BLaER1 treated with 17β-estradiol and CSF1 and Interleukin-3, amounts not matched to agents 10 nM and 100 nM (cell line): ENCODE measurements at regions not wholly inside any gene's neighbourhood (a gene's known extent, or its start where the extent isn't known, plus 50 kb on each side); places are given as distances from the start of the nearest gene placed in this dataset.
"Not testable (repeated sequence)": the region's sequence is repeated elsewhere in the genome, so short reads cannot be mapped to it uniquely, and the experiment has no call there.

Source experiments
- H3K27ac ChIP-seq, 11 experiments: shearing (Covaris generic); formaldehyde crosslinking; 2 replicates each; pipeline ENCODE4 v1.8.1; 2022
- H3K27me3 ChIP-seq, 11 experiments: shearing (Covaris generic); formaldehyde crosslinking; 2 replicates each; pipeline ENCODE4 v1.8.1; 2022
- H3K36me3 ChIP-seq, 11 experiments: shearing (Covaris generic); formaldehyde crosslinking; 2 replicates each; pipeline ENCODE4 v1.8.1; 2022
- H3K4me1 ChIP-seq, 10 experiments: shearing (Covaris generic); formaldehyde crosslinking; 2 replicates each; pipeline ENCODE4 v1.8.1; 2022
- H3K4me2 ChIP-seq, 11 experiments: shearing (Covaris generic); formaldehyde crosslinking; 2 replicates each; pipeline ENCODE4 v1.8.1; 2022
- H3K4me3 ChIP-seq, 10 experiments: shearing (Covaris generic); formaldehyde crosslinking; 2 replicates each; pipeline ENCODE4 v1.8.1; 2022
- H3K9ac ChIP-seq, 11 experiments: shearing (Covaris generic); formaldehyde crosslinking; 2 replicates each; pipeline ENCODE4 v1.8.1; 2022
- H3K9me3 ChIP-seq, 11 experiments: shearing (Covaris generic); formaldehyde crosslinking; replicated peaks in 1 of 11; 2 replicates each; pipeline ENCODE4 v1.8.1; 2022
- H4K20me1 ChIP-seq, 11 experiments: shearing (Covaris generic); formaldehyde crosslinking; 2 replicates each; pipeline ENCODE4 v1.8.1; 2022
- Cebpa-rat ChIP-seq, 11 experiments: shearing (Covaris generic); IDR thresholded peaks; 2 replicates each; pipeline ENCODE4 v1.8.1; 2022

DNA sequence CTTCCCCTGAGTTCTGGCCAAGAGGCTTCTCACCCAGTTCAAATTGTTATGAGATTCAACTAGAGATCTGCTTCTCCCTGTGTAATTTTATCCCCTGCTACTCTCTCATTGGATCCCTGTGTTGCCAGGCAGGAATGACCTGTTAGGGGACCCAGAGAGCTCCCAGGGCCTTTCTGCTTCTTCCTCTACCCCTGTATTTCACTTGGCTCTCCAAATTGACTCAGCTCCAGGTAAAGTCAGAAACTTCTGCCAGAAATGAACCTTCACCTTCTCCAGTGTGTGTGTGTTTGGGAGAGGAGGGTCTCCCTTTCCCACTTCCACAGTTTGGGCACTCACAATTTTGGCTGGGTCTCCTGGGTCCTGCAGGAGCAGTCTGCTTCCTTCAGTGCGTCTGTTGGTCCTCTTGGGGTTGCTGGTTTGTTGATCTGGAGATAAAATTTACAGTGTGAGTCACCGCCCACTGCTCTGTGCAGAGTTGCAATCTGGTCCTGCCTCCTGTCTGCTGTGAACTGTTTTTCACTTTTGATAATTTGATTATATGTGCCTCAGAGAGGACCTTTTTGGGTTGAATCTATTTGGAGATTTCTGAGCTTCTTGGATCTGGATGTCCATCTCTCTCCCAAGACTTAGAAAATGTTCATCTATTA is 112.4 kb upstream of the EDA2R start:
- Histone ChIP-seq H3K9ac (no peak overlapping the region), H4K20me1 (no peaks in the 10 kb centered on the region), H3K27me3 (peaks cover 15 to 80% (median 56%) of the 10 kb centered on the region in 11 experiments; a peak in 20 of 22 replicates), H3K4me1 (no peaks in the 10 kb centered on the region), H3K4me2 (no peak overlapping the region), H3K36me3 (no peaks in the 10 kb centered on the region), H3K27ac (no peak overlapping the region), H3K4me3 (no peak overlapping the region), H3K9me3 (peaks cover 0 to 15% (median 0%) of the 10 kb centered on the region in 11 experiments; a peak in 1 of 22 replicates)
- TF ChIP-seq Cebpa-rat (IDR thresholded peaks at IDR 0.05): no peak

DNA sequence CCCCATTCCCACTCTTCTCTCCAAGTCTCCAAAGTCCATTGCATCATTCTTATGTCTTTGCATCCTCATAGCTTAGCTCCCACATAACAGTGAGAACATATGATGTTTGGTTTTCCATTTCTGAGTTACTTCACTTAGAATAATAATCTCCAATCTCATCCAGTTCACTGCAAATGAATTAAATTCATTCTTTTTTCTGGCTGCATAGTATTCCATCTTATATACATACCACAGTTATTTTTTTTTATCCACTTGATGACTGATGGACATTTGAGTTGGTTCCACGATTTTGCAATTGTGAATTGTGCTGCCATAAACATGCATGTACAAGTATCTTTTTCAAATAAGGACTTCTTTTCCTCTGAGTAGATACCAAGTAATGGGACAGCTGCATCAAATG is 105.6 kb upstream of the EDA2R start:
- H3K4me2 ChIP-seq, H3K36me3 ChIP-seq, H3K27ac ChIP-seq, H3K4me3 ChIP-seq, H3K4me1 ChIP-seq, H3K9ac ChIP-seq, H4K20me1 ChIP-seq: not testable (repeated sequence)
- peaks cover 5 to 43% (median 24%) of the 10 kb centered on the region in 11 experiments; a peak in 17 of 22 replicates for H3K27me3 ChIP-seq
- peaks cover 13 to 24% (median 17%) of the 10 kb centered on the region in 11 experiments for H3K9me3 ChIP-seq

DNA sequence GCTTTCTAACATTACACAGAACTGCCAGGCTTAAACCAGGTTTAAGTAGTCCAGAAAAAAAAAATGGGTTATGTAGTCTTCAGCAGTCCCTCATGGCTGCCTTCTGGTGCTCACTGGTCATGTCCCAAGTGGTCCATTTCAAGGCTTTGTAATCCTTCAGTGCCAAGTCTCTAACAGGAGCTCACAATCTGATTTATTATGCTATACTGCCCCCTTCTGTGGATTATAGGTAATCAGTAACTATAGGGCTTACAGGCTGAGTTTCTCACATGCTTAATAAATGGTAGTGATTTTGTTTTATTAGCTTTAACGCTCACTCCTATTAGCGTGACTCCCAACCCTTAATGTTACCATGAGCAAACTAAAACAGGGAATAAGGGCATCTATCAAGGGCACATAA is 92.5 kb upstream of the EDA2R start:
- no peaks in the 10 kb centered on the region for H3K36me3 ChIP-seq
- H3K4me3 ChIP-seq: no peak overlapping the region
- H4K20me1 ChIP-seq: no peaks in the 10 kb centered on the region
- no peak overlapping the region for H3K9ac ChIP-seq
- no peaks in the 10 kb centered on the region for H3K4me1 ChIP-seq
- H3K27me3 ChIP-seq: peaks cover 0 to 47% (median 24%) of the 10 kb centered on the region in 11 experiments; a peak in 16 of 22 replicates
- H3K27ac ChIP-seq: no peak overlapping the region
- H3K4me2 ChIP-seq: no peak overlapping the region
- TF ChIP-seq Cebpa-rat (IDR thresholded peaks at IDR 0.05): no peak
- H3K9me3 ChIP-seq: no peaks in the 10 kb centered on the region; a peak in 1 of 22 replicates

DNA sequence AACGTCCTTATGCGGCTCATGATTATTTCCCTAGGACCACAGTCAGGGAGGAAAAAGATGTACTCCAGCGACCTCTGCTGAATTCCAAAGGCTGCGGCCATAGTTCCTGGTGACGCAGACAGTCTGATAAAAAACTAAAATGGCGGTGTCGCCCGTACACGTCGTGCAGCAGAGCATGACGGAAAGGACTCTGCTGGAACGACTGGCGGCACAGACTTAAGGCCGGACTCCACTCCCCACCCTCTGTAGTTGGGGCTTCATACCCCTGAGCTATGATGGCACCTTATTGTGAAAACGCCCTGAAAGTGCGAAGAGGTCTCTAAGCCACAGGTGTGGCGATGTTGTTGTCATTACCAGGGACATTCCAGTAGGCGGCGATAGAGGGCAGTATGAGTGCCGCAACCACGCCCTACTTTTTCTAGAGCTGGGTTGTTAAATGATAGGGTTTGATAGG is 90.0 kb upstream of the EDA2R start:
- Histone ChIP-seq H4K20me1 (no peaks in the 10 kb centered on the region), H3K4me1 (no peaks in the 10 kb centered on the region), H3K27me3 (peaks cover 0 to 34% (median 18%) of the 10 kb centered on the region in 11 experiments; a peak in 16 of 22 replicates), H3K9ac (no peak overlapping the region), H3K27ac (no peak overlapping the region), H3K4me2 (no peak overlapping the region), H3K36me3 (no peaks in the 10 kb centered on the region), H3K4me3 (no peak overlapping the region), H3K9me3 (peaks cover 0 to 14% (median 8%) of the 10 kb centered on the region in 11 experiments; a peak in 13 of 22 replicates)
- no peak for TF ChIP-seq Cebpa-rat (IDR thresholded peaks at IDR 0.05)

DNA sequence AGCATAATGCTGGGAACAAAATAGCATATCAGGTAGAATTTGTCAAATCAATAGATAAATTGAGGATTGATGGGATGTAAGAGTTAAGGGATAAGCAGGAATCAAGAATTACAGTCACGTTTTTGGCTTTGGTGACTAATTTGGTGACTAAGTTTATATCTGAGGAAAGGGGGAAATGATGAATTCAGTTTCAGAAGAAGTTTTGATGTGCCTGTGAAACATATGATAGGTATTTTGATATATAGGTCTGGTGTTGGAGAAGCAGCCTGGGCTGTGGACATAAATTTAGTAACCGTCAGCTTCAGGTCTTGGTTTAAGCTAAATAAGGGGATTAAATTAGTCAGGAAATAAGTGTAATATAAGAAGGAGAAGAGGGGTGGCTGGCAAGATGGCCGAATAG is 79.0 kb upstream of the EDA2R start:
- Histone ChIP-seq H3K27me3 (peaks cover 44 to 76% (median 64%) of the 10 kb centered on the region in 11 experiments), H3K9me3 (peaks cover 0 to 34% (median 17%) of the 10 kb centered on the region in 11 experiments; a peak in 15 of 22 replicates), H3K4me3 (no peak overlapping the region), H3K9ac (no peak overlapping the region), H3K27ac (no peak overlapping the region), H3K36me3 (no peaks in the 10 kb centered on the region), H3K4me2 (no peak overlapping the region), H3K4me1 (no peaks in the 10 kb centered on the region), H4K20me1 (no peaks in the 10 kb centered on the region)
- no peak for TF ChIP-seq Cebpa-rat (IDR thresholded peaks at IDR 0.05)

DNA sequence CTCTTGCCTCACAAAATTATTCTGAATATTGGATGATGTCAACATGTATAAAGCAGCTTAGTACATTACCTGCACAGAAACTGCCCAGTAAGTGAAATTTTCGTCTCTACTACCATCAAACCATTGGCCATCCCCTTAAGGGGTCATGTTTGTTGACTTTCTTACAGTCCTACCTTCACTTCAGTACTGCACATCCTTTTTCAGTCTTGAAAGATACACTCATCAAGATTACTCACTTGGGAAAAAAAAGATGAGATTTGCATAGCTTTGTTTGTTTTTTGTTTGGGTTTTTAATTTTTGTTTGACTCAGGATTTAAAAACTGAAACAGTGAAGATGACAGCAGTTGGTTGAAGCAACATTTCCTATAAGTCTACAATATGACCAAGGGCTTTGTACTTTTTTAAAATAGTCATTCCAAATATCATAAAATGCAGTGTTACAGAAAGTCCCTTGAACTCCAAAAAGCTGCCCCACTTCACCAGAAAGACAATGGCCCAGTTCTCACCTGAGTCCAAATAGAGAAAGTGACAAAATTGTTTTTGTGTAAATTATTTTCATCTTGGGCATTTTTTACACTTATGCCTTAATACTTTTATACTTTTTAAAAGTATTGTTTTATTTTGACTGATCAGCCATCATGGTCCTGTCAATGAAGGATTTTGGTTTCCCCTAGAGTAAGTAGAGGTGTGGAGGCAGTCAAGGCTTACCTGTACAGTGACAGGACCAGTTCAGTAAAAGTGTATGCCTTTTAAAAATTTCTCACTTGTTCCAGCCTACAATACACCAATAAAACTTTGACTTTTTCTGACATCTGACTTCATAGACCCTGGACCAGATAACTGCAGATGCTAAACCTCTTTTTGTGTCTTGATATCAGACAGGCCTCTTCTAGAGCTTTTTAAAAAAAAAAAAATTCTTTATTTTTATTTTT is 59.7 kb upstream of the EDA2R start:
- no peak overlapping the region for H3K4me2 ChIP-seq
- H3K36me3 ChIP-seq: no peaks in the 10 kb centered on the region
- no peak for TF ChIP-seq Cebpa-rat (IDR thresholded peaks at IDR 0.05)
- H3K27me3 ChIP-seq: peaks cover 19 to 56% (median 43%) of the 10 kb centered on the region in 11 experiments; a peak in 20 of 22 replicates
- no peaks in the 10 kb centered on the region for H4K20me1 ChIP-seq
- H3K9ac ChIP-seq: no peak overlapping the region
- H3K4me3 ChIP-seq: no peak overlapping the region
- H3K27ac ChIP-seq: no peak overlapping the region
- H3K9me3 ChIP-seq: peaks cover 6 to 16% (median 10%) of the 10 kb centered on the region in 11 experiments; a peak in 19 of 22 replicates
- no peaks in the 10 kb centered on the region for H3K4me1 ChIP-seq

DNA sequence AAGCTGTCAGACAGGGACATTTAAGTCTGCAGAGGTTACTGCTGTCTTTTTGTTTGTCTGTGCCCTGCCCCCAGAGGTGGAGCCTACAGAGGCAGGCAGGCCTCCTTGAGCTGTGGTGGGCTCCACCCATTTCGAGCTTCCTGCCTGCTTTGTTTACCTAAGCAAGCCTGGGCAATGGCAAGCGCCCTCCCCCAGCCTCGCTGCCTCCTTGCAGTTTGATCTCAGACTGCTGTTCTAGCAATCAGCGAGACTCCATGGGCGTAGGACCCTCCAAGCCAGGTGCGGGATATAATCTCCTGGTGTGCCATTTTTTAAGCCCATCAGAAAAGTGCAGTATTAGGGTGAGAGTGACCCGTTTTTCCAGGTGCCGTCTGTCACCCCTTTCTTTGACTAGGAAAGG is 53.6 kb upstream of the EDA2R start:
- not testable (repeated sequence) for H3K36me3 ChIP-seq, H3K4me2 ChIP-seq, H3K9ac ChIP-seq

More for the DNA sequence above, 53.6 kb upstream of the EDA2R start:
- H3K4me1 ChIP-seq, H4K20me1 ChIP-seq, H3K4me3 ChIP-seq, H3K27ac ChIP-seq: not testable (repeated sequence)
- Histone ChIP-seq H3K9me3 (peaks cover 0 to 30% (median 9%) of the 10 kb centered on the region in 11 experiments; a peak in 15 of 22 replicates), H3K27me3 (peaks cover 12 to 47% (median 35%) of the 10 kb centered on the region in 11 experiments; a peak in 20 of 22 replicates)
